ENCODE measurements at regions not wholly inside any gene's neighbourhood (a gene's known extent, or its start where the extent isn't known, plus 50 kb on each side); places are given as distances from the start of the nearest gene placed in this dataset.
"Not testable (repeated sequence)": the region's sequence is repeated elsewhere in the genome, so short reads cannot be mapped to it uniquely, and the experiment has no call there.

DNA sequence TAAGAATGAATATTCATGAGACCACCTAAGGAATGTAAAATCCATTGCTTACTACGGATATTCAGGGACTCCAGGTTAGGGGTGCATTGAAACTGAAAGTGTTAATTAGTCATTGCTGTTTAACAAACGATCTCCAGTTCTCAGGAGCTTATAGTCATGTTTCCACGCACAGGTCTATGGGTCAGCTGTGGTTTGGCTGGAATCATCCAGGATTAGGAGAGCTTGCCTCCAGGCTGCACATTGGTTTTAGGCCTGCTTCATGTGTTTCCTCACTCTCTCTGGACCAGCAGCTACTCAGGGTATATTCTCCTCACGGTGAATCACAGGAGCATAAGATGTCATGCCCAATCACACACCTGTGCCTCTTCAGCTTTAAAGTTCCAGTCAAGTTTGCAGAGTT, 98.9 kb downstream of the ATXN3L start:
- no peak for DNase-seq

DNA sequence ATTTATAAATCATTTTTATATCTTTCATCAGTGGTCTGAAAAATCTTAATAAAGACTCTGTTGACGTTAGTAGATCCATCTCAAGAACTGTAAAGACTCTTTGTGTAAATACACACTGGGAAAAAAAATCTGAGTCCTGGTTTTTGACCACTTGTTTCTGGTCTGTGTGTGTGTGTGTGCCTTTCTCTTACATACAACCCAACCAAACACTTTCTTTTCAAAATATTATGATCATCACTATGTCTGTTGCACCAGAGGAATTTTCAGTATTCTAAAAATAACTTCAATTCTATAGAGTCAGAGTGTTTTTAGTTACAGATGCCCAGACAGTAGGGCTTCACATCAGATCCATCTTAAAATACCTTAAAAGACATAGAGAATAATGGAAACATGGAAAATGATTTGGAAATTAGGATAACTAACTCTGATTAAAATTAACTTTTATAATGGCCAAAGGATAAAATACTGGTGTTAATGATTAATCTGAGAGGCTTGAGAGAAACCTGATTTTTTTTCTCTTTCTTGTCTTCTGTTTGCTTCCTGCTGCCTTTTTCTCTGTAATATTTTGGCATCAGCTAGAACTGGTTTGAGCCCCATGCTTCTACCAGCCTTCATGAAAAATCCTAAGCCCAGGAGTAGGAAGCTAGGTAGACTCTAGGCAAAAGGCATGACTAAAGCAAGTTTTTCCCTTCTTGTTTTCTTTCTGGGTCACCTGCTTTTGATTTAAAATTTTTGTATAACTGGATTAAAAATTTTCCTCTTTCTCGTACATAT, 99.7 kb downstream of the ATXN3L start:
- DNase-seq = no peak

DNA sequence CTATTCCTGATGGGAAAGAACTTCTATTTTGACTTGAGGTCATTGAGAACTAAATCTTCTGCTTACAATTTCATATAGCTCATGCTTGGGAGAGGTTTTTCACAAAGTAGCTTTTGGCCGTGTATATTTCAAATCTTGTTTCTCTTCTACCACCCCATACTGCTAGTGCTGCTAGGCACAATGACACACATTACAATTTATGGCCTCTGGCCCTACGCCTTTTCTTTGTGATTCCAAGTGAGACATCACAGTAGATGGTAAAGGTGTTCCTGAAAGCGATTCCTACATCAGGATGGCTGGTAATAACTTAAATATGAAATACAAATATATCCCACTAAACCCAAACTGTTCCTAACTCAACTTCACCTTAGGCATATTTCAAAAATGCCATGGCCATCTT, 101.1 kb downstream of the ATXN3L start:
- DNase-seq = no peak

DNA sequence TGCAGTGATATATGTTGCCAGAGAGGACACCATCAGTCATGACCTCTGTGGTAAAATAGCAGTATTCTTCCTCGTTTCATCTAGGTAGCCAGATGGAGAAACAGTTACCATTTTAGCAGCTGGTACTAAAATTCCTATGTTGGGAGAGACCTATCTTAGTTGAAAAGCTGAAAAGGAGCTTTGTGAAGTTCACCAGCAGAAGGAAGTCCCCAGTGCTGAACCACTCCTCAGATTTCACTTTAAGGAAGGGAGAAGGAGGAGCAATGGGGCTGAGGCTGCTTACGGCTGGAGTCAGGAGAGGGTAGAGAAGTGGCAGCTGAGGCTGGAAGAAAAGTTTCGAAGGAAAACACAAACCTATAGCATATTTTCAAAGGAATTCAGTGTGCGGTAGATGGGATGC, 103.7 kb downstream of the ATXN3L start:
- DNase-seq = no peak

DNA sequence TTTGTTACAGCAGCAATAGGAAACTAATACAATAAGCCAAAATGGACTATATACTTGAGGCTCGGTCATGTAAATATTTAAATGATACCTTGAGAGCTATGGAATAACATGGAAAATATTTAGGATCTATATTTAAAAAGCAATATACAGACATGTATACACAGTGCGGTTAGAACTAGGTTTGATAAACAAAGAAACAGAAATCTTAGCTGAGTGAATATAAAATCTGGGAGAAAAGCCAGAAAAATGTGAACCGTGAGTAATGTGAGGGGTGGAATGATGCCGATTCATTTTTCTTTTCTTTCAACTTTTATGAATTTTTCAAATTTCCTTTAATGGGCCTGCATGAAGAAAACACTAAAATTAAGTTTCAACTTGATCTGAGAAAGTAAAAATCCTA, 104.1 kb downstream of the ATXN3L start:
- DNase-seq = no peak

DNA sequence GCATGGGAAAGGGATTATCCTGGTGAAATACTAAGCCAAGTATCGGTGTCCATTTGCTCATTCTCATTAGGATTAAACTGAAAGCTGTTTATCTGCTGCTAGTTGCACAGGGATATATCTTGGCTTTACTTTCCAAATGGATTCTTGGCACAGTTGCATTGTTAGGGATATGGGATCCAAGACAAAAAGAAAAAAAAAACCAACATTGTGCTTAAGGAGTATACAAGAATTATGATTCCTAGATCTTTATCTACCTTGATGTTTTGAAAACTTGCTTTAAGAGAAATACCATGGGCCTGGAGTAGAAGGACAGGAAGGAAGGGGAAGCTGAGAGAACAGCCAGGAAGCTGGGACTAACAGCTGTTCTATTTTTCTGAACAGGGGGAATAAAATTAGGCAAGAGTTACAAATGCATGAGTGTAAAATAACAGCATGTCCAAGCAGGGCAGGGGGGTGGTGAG, 107.6 kb downstream of the ATXN3L start:
- DNase-seq = no peak

DNA sequence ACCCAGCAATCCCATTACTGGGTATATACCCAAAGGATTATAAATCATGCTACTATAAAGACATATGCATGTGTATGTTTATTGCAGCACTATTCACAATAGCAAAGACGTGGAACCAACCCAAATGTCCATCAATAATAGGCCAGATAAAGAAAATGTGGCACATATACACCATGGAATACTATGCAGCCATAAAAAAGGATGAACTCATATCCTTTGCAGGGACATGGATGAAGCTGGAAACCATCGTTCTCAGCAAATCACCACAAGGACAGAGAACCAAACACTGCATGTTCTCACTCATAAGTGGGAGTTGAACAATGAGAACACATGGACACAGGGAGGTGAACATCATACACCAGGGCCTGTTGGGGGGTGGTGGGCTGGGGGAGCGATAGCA, 109.7 kb downstream of the ATXN3L start:
- not testable (repeated sequence) for DNase-seq

DNA sequence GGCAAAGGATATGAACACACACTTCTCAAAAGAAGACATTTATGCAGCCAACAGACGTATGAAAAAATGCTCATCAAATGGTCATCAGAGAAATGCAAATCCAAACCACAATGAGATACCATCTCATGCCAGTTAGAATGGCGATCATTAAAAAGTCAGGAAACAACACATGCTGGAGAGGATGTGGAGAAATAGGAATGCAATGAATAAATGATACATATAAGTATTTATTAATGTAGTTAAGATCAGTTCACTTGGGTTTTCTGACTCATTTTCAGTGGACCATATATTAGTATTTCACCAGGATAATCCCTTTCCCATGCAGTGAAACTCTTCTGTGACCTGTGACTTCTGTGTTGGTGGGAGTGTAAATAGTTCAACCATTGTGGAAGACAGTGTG, 110.1 kb downstream of the ATXN3L start:
- not testable (repeated sequence) for DNase-seq

DNA sequence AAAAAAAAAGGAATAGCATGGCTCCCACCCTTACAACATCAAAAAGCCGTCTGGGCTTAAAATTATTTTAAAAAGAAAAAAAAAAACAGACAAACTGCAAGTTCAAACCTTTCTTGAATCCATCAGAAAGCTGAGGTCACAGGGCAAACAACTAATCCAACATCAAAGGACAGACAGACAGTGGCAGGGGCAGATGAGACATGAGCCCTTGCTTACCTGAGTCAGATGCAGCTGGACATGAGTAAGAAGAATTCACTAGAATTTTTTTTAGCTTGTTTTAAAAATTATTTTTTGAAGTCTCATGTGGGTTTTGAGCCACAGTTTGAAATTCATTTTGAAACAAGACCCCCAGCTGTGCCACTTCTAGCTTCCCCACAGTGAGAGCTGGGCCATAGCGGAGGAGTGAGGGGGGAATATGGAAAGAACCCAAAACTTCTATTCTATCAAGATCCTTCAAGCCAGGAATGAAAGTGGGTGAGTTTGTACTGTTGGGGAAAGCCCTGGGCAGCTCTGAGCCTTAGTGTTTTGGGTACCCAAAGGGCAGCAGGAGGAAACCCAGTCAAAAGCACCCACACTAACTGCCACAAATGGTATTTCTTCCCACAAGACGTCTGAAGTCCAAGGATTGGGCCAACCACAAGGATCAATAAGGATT, 111.4 kb downstream of the ATXN3L start:
- DNase-seq = no peak

DNA sequence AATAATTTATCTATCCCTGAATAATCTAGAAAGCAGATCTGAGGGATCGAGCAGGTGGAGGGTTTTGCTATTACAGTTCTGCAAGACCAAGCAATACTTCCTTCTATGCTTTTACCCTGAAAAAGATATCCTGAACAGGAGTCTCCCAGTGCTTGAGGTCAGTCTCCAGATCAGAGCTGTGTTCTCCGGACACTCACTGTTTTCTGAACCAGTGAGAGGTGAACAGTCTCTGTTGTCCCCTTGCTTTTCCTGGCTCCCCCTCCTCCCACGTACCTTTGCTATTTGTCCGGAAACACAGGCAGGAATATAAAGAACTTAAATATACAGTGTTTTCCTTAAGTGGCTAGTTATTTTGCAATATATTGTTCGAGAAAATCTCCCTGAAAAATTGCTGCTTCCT, 116.6 kb downstream of the ATXN3L start:
- no peak for DNase-seq

DNA sequence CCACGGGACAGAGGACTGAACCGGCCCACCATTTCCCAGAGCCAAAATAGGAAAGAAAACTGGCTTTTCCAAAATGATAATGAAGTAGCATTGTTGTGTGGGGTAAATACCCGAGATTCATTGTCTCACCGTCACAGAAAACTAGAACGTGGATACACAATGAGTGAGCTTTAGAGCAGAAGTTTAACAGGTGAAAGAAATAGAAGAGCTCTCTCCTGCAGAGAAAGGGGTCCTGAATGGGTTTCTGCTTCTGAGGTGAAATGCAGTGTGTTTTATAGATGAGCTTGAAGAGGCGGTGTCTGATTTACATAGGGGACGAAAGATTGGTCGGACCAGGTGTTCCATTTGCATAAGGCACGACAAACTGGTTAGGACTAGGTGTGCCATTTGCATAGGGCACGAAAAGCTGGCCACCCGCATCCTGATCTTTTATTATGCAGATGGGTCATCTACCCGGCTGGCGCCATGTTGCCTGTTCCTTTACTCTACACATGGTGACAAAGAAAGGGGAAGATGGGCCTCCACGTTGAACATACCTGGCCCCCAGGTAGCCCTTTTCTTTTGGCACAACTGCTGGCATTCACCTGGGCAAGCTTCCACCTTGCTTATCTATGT, 118.1 kb downstream of the ATXN3L start:
- DNase-seq = no peak

DNA sequence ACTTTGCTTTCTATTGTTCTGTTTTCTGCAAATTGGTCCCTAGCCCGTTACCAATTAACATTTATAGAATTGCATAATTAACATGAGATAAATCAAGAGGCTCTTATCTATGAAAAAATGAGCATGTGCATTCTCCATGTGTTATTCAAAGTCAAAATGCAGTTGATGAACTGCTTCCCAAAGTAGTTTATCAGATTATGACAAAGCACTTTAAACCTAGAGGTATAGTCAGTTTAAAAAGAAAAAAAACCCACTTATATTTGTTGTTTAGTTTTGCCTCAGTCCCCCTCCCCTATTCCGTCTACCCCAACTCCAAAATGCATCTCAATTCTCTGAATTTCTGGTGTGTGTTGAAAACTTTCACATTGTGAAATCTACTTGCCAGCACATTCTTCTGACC, 119.5 kb downstream of the ATXN3L start:
- no peak for DNase-seq

DNA sequence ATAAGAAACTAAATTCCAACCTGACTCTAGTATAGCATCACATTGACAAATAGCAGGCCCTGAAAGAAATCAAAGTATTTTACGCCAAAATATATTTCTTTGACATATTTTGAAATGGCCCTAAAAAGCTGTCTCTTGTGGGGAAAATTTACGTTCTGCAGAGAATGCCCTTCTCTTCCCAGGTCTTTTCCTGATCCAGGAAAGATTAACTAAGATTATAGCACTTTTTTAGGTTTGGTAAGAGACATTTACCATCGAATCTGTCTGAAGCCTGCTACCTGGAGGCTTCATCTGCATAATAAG, 121.1 kb downstream of the ATXN3L start:
- DNase-seq = no peak

DNA sequence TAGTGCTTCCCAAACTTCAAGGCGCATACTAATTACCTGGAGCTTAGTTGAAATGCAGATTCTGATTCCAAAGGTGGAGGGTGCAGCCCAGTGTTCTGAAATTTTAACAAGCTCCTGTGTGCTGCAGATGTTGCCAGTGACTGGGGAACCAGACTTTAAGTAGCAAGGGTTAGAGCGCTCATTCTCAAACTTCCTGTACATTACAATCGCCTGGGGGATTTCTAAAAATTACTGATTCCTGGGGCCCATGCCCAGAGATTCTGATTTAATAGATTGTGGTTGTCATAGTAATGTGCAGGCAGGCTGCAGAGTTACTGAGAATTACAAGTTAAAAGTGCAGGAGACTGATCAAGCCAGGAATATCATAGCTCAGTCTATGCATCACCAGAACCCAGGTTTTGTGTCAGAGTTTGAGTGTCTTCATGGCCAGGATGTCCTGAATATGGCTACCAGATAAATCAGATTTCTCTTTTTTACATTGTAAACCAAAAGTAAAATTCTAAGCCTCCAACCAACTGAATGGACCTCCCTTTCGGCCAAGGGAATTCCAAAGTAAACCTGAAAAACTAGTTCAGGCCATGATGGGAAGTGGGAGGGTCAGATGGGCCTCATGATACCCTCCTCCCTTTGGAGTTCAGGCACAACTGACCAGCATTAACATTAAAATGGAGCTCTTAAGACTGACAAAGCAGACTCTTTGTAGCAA, 121.6 kb downstream of the ATXN3L start:
- DNase-seq = no peak

DNA sequence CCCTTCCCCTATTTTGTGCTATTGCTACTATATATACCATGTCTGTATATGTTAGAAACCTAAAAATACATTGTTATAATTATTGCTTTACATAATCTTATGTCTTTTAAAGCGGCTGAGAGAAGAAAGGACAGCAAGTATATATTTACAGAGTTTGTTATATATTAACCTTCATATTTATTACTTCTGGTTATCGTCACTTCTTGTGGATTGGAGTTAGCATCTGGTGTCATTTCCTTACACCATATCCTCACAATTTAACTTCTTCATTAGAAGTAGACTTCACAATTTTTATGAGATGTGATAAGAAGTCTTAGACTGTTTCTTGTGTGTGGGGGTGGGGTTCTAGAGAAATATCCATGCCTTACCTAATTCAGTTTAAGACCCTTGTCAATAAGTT, 123.1 kb downstream of the ATXN3L start:
- DNase-seq = no peak

DNA sequence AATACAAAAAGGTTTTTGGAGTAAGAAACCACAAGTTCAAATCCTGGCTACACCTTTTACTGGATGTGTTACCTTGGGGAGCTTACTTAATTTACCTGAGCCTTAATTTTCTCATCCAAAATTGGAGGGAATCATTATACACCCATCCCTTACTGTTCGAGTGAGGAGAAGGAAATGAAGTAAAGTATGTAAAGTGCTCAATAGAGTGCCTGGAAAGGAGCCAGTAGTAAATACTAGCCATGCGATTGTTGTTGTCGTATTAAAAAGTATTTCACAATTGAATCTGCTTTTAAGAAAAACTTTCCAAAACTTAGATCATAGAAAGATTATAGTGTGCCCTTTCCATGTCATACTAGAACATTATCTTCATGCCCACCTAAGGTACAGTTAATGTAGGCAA, 124.5 kb downstream of the ATXN3L start:
- DNase-seq = no peak

DNA sequence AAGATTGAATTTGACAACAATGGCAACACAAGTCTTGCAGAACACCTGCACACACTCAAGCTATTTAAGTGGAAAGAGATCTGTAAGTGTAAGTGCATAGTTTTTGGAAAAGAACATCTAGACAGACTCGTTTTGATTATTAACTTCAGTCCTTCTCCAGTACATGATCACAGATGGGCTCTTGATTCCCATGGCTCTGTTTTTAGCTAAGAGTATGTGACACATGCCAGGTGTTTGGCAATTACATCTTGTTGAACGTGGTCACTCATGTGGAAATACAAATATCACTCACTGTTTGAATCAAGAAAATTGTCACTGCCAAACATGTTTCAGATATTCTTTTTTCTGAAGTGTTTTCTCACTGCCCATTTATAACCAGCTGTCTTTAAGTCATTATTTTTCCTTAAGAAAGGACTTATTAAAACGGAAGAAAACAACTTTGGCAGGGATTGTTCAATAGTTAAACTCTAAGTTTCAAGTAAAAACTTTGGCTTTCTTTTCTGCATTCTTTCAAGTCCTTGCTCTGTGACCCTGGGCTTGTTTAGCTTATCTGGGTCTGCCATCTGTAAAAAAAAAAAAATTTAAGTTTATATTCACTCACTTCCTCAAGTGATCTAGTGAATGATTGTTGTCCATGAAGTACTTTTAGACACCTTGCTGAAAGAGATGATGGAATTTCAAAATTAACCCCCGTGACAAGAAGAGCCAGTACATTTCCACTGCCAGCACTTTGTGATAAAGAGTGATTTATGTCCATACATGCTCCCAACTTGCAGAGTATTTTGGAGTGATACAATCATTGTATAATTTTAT, 125.4 kb downstream of the ATXN3L start:
- no peak for DNase-seq

DNA sequence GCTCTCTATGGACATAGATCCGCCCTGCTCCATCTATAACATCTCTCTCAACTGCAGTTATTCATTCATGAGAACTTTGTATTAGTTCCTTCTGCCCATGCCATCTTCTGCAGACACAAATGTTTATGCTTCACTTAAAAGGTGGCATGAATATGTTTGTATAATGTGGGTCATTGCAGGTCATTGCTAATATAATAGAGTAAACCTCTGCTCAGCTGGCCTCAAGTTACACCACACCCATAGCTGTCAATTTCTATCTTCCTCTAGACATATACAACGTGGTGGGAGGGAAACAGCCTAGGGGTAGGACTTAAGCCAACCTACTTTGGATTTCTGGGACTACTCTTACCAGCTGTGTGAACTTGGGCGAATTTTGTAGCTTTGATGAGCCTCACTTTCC, 129.8 kb downstream of the ATXN3L start:
- DNase-seq = no peak

DNA sequence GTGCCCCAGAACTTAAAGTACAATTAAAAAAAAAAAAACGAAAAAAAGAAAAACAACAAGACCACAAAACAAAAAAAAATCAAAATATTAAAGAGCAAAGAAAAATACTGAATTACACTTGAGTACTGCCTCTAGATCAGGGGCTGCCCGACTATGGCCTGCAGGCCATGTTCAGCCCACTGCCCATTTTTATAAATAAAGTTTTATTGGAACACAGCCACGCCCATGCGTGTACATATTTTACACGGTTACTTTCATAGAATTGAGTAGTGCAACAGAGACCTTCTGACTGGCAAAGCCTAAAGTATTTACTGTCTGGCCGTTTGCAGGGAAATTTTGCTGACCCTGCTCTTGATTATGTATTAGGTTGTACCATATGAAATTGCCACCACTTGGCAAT, 130.5 kb downstream of the ATXN3L start:
- no peak for DNase-seq

DNA sequence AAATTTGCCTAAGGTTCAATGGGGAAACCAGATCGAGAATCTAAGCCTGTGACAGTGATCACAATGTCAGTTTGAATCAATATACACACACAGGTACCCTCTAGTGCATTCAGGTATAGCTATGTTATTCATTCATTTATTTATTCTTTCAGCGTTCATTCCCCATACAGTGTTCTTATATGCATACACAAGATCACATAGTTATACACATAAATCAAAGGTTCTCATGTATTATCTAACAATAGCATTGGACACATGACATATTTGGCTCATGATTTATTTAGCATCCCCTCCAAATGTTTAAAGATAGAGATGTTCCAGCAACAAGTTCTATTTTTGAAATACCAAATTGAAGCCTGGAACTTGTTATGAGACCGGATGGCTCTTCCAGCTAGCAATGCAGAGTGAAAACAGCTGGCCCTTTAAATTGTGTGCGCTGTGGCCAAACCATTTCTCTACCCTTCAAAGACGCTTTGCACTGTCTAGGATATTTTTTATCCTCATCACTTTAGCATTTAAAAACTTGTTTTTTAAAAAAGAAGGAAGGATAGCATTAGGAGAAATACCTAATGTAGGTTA, 131.0 kb downstream of the ATXN3L start:
- no peak for DNase-seq

DNA sequence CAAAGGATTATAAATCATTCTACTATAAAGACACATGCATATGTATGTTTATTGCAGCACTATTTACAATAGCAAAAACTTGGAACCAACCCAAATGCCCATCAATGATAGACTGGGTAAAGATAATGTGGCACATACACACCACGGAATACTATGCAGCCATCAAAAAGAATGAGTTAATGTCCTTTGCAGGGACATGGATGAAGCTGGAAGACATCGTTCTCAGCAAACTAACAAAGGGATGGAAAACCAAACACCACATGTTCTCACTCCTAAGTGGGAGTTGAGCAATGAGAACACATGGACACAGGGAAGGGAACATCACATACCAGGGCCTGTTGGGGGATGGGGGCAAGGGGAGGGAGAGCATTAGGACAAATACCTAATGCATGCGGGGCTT, 133.2 kb downstream of the ATXN3L start:
- not testable (repeated sequence) for DNase-seq

DNA sequence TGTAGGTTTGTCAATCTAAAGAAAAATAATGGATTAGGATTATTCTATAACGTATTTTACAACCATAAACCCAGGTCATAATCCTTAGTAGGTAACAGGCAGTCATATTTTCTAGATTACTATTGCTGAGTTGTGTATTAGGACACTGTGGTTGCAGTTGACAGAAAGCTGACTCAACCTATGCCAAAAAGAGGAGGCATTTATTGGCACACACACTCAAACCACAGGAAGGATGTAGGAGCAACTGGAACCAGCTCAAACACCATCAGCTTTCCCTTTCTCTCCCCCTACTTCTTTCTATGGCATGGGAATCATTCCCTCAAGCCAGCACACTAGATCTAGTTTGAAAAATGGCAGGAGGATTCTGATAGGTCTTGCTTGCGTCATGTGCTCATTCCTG, 136.4 kb upstream of the FAM9C start:
- DNase-seq = no peak

DNA sequence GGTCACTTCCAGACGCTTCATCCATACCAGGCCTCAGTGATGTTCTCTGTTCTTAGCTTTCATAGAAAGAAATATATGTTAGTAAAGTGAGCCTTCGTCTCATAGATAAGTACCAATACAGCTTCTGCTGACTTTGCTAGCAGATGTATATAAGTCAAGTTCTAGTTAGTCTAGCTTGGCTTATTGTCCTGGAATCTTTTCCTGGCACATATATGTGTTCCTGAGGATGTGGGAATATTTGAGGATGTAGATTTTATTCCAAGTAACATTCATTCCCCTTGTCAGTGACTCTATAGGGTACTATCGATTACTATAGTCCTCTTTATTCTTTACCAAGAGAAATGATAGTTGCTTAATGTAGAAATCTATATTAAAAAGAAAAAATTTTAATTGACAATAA, 135.2 kb upstream of the FAM9C start:
- no peak for DNase-seq

Data from activated CD4-positive, alpha-beta T cell treated with anti-CD3 and anti-CD28 coated beads for 1 hour (primary cell).